Testis (tissue), 2 donors: ENCODE measurements at regions not wholly inside any gene's neighbourhood (a gene's known extent, or its start where the extent isn't known, plus 50 kb on each side); places are given as distances from the start of the nearest gene placed in this dataset.

Source experiments
- CTCF ChIP-seq, 3 experiments: fragments of 450-650 bp in 2 of 3; fragments of 200-600 bp in 1 of 3; sonication (generic) in 1 of 3; IDR thresholded peaks; one replicate each; pipeline ENCODE4 v1.5.1; 2016 to 2019; ENCODE audit warnings: antibody characterized with exemption in 3 of 3, mild to moderate bottlenecking in 2 of 3, moderate library complexity in 1 of 3
- POLR2A ChIP-seq: fragments of 450-650 bp; IDR thresholded peaks from one replicate; pipeline ENCODE4 v1.6.1; 2017; ENCODE audit warnings: antibody characterized with exemption, mild to moderate bottlenecking, moderate library complexity

- TF ChIP-seq POLR2A (no peak), CTCF (IDR thresholded peaks at IDR 0.05) (no peak)
Measured at GRCh38 chr6:15935661-15936060, 193.2 kb upstream of the MYLIP start.
